Glomerular endothelial cell (primary cell): ENCODE measurements at regions not wholly inside any gene's neighbourhood (a gene's known extent, or its start where the extent isn't known, plus 50 kb on each side); places are given as distances from the start of the nearest gene placed in this dataset.
"Not testable (repeated sequence)": the region's sequence is repeated elsewhere in the genome, so short reads cannot be mapped to it uniquely, and the experiment has no call there.

ENCODE experiments used
- DNase-seq: peaks from one replicate; pipeline ENCODE4 v3.0.0-alpha.2; 2011; ENCODE audit warnings: low read depth, low spot score; ENCODE audit errors: extremely low read depth

- no peak for DNase-seq
Measured at GRCh38 chr16:64375391-64375980, 746.4 kb downstream of the CDH11 start.

GRCh38 chr16:64370112-64370511 is 751.8 kb downstream of the CDH11 start:
- no peak for DNase-seq

- no peak for DNase-seq
Measured at GRCh38 chr16:64365448-64365931, 756.4 kb downstream of the CDH11 start.

GRCh38 chr16:64364894-64365293 is 757.0 kb downstream of the CDH11 start:
- DNase-seq: no peak

- DNase-seq: no peak
Measured at GRCh38 chr16:64364416-64364815, 757.4 kb downstream of the CDH11 start.

GRCh38 chr16:64364016-64364415 is 757.8 kb downstream of the CDH11 start:
- no peak for DNase-seq

- no peak for DNase-seq
Measured at GRCh38 chr16:64363039-64363438, 758.8 kb downstream of the CDH11 start.

GRCh38 chr16:64362193-64362592 is 759.7 kb downstream of the CDH11 start:
- DNase-seq: no peak

- DNase-seq: no peak
Measured at GRCh38 chr16:64361753-64362152, 760.1 kb downstream of the CDH11 start.

GRCh38 chr16:64358291-64358690 is 763.6 kb downstream of the CDH11 start:
- no peak for DNase-seq

- DNase-seq: no peak
Measured at GRCh38 chr16:64356267-64356666, 765.6 kb downstream of the CDH11 start.

- no peak for DNase-seq
Measured at GRCh38 chr16:64352246-64352645, 769.6 kb downstream of the CDH11 start.

GRCh38 chr16:64351121-64351520 is 770.7 kb downstream of the CDH11 start:
- DNase-seq: no peak

GRCh38 chr16:64346080-64346479 is 775.8 kb downstream of the CDH11 start:
- no peak for DNase-seq

- no peak for DNase-seq
Measured at GRCh38 chr16:64345142-64345541, 776.7 kb downstream of the CDH11 start.

- not testable (repeated sequence) for DNase-seq
Measured at GRCh38 chr16:64343820-64344443, 777.9 kb downstream of the CDH11 start.

- no peak for DNase-seq
Measured at GRCh38 chr16:64343061-64343819, 778.6 kb downstream of the CDH11 start.

- not testable (repeated sequence) for DNase-seq
Measured at GRCh38 chr16:64341336-64341735, 780.5 kb downstream of the CDH11 start.

GRCh38 chr16:64339052-64339770 is 782.7 kb downstream of the CDH11 start:
- DNase-seq: no peak

- DNase-seq: no peak
Measured at GRCh38 chr16:64321881-64322280, 800.0 kb downstream of the CDH11 start.

- no peak for DNase-seq
Measured at GRCh38 chr16:64321066-64321465, 800.8 kb downstream of the CDH11 start.
